ENCODE measurements at regions not wholly inside any gene's neighbourhood (a gene's known extent, or its start where the extent isn't known, plus 50 kb on each side); places are given as distances from the start of the nearest gene placed in this dataset.

- DNase-seq: no peak
These were observed 115.3 kb upstream of the C1QTNF9B start for GRCh38 chr13:24012648-24013047.

DNA sequence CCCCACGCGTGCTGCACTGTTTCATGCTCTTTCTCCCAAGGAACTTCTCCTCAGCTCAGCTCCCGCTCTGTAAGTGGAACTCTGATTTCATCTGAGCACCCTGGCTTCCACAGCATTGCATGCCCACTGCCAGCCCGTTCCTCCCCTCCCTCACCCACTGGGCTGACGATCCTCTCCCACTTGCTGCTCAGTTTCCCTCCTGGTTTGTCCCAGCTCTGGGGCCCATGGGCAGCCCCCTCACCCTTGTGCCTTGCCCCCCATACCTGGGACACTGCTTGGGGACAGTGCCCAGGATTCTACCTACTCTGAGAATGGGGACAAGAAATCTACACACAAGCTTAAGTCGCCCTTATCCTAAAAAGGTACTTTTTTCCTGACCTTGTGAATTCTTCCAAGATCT is 115.9 kb upstream of the C1QTNF9B start:
- no peak for DNase-seq

DNA sequence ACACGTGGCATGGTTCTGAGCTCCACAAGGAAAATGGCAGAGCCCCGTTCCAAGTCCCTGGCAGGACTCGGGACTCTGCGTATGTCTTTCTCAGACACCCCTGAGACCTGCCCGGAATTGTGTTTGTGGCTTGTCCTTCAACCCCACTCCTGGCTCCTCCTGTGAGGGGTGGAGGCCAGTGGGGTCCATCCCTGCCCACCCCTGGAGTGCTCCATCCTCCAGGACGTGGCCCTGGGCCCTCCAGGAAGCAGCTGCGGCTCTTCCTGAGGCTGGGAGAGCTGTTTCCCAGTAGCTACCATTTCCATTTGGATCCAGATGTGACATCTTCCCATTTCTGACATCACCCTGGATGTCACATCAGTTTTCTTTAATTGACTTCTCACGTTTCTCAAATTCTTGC is 118.7 kb upstream of the C1QTNF9B start:
- no peak for DNase-seq

GRCh38 chr13:24022568-24022967 is 125.3 kb upstream of the C1QTNF9B start:
- no peak for DNase-seq

DNA sequence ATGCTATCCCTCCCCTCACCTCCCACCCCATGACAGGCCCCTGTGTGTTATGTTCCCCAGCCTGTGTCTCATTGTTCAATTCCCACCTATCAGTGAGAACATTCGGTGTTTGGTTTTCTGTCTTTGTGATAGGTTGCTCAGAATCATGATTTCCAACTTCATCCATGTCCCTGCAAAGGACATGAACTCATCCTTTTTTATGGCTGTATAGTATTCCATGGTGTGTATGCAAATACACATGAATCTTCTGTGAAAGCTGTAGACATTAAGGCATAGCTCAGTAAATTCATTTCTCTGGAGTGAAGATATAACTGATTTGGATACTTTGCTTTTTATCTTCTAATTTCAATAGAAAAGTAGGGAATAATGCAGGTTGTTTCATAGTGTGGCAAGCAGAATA is 125.8 kb upstream of the C1QTNF9B start:
- no peak for DNase-seq

GRCh38 chr13:24027494-24027893 is 130.2 kb upstream of the C1QTNF9B start:
- DNase-seq: no peak

DNA sequence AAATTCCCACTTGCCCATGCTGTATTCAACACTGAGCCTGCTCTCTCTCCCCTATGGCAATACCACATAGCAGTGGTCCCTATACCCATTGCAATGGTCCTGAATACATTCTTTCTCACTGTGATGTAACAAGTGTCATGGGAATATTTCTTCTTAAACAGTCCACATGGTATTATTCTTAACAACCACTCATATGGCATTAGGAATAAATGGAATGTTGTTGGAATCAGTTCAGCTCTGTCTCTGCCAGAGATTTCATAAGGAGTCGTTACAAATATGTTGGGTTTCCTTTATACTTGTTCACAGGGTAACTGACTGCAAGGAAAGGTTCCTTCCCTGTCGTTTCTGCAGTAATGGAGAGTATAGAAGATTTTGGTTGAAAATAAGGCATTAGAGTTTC is 128.3 kb upstream of the SPATA13 start:
- DNase-seq: no peak

DNA sequence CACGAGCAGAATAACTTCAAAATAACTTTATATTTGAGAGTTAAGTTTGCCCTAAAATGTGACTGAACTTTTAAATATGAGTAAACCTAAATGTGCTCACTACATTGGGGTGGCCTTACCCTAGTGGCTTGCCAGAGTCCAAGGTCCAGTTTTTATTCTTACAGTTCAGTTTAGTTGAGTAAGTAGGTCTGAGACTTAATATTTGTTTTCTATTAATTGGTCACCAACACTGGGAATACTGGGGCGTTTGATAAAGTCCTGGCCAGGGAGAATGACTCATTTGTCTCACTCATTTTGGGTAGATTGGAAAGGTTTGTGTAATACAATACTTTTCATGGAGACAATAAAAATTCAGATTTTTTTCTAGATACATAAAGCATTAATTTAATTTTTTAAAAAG is 127.8 kb upstream of the SPATA13 start:
- no peak for DNase-seq

- no peak for DNase-seq
These were observed 126.8 kb upstream of the SPATA13 start for GRCh38 chr13:24033527-24034302.

DNA sequence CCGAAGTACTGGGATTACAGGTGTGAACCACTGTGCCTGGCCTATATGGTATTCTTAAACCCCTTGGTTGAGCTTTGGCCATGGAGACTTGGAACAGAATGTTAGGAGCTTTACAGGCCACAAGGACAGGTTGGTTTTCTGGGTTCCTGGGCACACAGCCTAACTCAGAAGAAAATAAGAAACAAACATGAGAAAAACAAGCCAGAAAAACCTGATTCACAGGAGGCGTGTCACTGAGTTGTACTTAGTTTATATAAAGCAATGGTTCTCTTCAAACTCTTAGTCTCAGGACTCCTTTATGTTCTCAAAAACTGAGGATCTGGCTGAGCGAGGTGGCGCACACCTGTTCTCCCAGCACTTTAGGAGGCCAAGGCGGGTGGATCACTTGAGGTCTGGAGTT is 125.1 kb upstream of the SPATA13 start:
- no peak for DNase-seq

GRCh38 chr13:24036115-24036514 is 124.4 kb upstream of the SPATA13 start:
- no peak for DNase-seq

DNA sequence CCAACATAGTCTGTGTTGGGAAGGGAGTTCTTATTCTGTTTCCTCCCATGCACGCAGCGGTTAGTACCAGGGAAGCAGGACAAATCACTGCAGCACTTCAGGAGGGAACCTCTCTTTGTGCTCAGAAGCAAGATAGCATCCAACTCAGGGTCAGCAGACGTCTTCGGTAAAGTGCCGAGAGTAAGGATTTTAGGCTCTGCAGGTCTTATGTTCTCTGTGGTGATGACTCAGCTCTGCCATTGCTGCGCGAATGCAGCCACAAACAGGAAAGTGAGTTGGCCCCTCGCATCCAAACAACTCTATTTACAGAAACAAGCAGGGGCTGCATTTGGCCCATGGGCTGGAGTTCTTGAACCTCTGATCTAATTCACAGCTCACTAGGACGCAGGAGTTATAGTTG is 122.1 kb upstream of the SPATA13 start:
- no peak for DNase-seq

GRCh38 chr13:24038841-24039330 is 121.6 kb upstream of the SPATA13 start:
- DNase-seq: no peak

GRCh38 chr13:24039621-24040475 is 120.7 kb upstream of the SPATA13 start:
- no peak for DNase-seq

DNA sequence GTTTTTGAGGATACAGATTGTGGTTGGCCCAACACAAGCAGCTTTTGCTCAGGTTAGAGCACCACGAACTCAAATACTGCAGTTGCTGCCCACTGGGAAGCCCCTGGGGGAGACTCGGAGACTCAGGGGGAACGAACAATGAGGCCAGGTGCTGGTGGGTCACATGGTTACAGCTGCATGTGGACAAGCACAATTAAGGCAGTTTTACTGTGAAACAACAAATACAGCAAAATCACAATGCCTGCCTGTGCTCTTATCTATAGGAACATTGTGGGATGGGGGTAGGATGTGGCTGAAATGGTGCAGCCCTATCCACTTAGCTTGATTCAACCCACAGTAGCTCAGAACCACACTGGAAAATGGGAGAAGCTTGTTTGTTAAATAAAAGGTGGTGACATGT is 119.7 kb upstream of the SPATA13 start:
- DNase-seq: no peak

DNA sequence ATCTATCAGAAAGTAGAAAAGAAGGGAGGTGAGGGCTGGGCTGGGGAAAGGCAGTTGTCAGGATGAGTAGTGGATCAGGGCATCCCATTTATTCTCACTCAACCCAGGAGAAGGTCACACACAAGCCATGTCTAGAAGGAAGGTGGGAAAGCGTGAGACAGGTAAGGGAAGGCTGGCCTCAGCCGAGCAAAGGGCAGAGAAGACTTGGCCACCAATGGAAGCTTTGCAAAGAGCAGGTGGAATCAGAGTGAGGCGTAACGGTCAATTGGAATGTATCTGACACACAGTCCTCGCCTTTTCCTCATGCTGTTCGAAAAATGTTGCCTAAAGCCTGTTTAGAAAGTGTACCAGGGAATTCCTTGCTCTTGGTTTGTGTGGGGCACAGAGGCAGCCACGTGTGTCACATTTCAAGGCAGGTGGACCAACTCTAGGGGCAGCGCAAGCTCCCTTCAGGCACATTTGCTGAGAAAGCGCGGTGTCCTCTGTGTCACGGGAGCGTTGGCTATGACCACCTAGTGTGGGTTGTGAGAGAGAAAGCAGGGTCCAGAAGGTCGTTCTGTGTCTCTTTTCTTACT is 118.8 kb upstream of the SPATA13 start:
- no peak for DNase-seq

GRCh38 chr13:24042710-24043440 is 117.6 kb upstream of the SPATA13 start:
- DNase-seq: no peak

- DNase-seq: no peak
These were observed 116.8 kb upstream of the SPATA13 start for GRCh38 chr13:24043590-24044350.

DNA sequence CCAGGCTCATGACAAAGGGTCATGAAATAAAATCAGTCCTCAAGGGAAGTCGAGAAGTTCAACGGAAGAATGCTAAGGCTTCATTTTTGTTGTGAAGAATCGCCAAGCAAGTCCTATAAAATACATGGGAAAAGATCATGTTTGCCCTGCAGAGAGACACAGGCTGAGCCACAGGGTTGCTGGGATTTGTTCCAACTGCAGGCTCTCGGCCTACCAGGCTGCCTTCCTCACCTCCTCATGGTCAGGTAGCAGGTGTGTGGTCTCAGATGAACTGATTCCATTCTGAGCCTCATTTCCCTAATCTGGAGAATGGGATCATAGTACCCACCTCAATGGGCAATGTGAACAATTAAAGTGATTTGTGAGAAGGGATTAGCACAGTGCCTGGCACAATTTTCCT is 114.9 kb upstream of the SPATA13 start:
- no peak for DNase-seq

- no peak for DNase-seq
These were observed 110.2 kb upstream of the SPATA13 start for GRCh38 chr13:24050292-24050711.

DNA sequence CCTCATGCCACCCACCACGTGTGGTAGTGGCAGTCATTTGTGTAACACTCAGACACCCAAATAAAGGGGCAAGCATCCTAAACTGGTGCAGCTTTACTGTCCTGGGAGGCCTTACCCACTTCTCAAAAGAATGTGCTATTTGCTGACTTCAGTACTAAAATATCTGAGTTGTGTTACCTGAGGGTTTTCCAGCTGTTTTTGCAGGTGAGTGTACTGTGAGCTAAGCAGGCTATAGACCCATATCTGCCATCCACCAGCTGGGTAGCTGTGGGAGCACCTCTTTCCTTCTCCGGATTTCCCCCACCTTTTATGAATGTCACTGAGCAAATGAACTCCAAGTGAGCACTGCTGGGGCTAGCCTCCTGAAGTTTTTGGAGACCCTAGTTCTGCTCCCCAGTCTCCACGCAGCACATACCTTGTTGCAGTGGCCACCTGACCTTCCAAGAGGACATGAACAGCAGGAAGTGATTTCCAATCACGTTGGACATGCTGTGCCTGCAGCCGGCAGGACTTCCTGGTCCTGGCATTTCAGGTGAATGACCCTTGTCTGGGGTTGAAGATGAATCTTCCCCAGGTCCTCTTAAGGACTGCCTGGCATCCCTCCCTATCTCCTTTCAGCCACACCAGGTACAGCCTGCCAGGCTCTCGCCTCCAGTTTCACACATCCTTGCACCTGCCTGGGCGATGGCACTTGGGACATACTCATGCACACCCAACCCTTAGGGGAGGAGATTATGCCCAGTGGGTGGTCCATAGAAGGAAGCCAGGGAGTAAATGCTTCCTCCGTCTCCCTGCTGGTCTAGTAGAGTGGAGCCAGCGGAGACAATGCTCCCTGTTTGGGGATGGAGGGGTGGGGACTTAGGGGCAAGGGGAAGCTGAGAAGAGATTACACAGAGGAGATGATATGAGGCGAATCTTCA is 109.5 kb upstream of the SPATA13 start:
- DNase-seq: no peak

Data from activated CD4-positive, alpha-beta T cell treated with anti-CD3 and anti-CD28 coated beads, Interleukin-2, amount 50 U/mL, for 48 hours (primary cell).